Vagina (tissue), 2 donors: ENCODE measurements at regions not wholly inside any gene's neighbourhood (a gene's known extent, or its start where the extent isn't known, plus 50 kb on each side); places are given as distances from the start of the nearest gene placed in this dataset.

Experiments used
- DNase-seq, 2 donors: peaks; one replicate each; pipeline ENCODE4 v3.0.0-alpha.2; 2017; ENCODE audit errors: extremely low spot score in 2 of 2
- H3K27ac ChIP-seq: fragments of 200-600 bp; sonication (generic); one replicate; pipeline ENCODE4 v1.5.1; 2019
- H3K27me3 ChIP-seq: fragments of 200-600 bp; sonication (generic); one replicate; pipeline ENCODE4 v1.5.1; 2019
- H3K36me3 ChIP-seq, 2 donors: fragments of 200-600 bp; sonication (generic); one replicate each; pipeline ENCODE4 v1.5.1; 2017 to 2019
- H3K4me1 ChIP-seq: fragments of 200-600 bp; sonication (generic); one replicate; pipeline ENCODE4 v1.5.1; 2019
- H3K4me3 ChIP-seq, 2 donors: fragments of 200-600 bp; sonication (generic); 1 replicate in 1 of 2; 2 replicates in 1 of 2; pipeline ENCODE4 v1.5.1; 2016 to 2019
- H3K9me3 ChIP-seq: fragments of 200-600 bp; sonication (generic); one replicate; pipeline ENCODE4 v1.5.1; 2019
- CTCF ChIP-seq, 3 experiments: fragments of 450-650 bp in 2 of 3; fragments of 200-600 bp in 1 of 3; sonication (generic) in 1 of 3; IDR thresholded peaks; one replicate each; pipeline ENCODE4 v1.5.1; 2017 to 2019; ENCODE audit warnings: antibody characterized with exemption in 3 of 3, mild to moderate bottlenecking in 2 of 3, moderate library complexity in 2 of 3
- POLR2A ChIP-seq, 2 donors: fragments of 450-650 bp; IDR thresholded peaks; one replicate each; pipeline ENCODE4 v1.6.1; 2017; ENCODE audit warnings: antibody characterized with exemption in 2 of 2, mild to moderate bottlenecking in 2 of 2, moderate library complexity in 2 of 2
- POLR2AphosphoS5 ChIP-seq, 2 donors: sonication (generic); formaldehyde crosslinking; IDR thresholded peaks; one replicate each; pipeline ENCODE4 v1.9.0; 2017; ENCODE audit warnings: antibody characterized with exemption in 2 of 2, mild to moderate bottlenecking in 2 of 2, low read depth in 1 of 2; ENCODE audit not compliant: insufficient read depth in 1 of 2
- intact Hi-C: fragments of 100-400 bp; cut with DNase I; formaldehyde crosslinking; loops from one replicate; pipeline ENCODE4 v1.15.1; 2023

- Histone ChIP-seq H3K9me3 (no peaks in the 10 kb centered on the region), H3K36me3 (no peaks in the 10 kb centered on the region), H3K4me1 (peaks cover 6% of the 10 kb centered on the region), H3K27me3 (no peaks in the 10 kb centered on the region), H3K27ac (no peak overlapping the region), H3K4me3 (no peak overlapping the region)
- intact Hi-C loops, result no loop called here
- DNase-seq, result no peak
- TF ChIP-seq CTCF (IDR thresholded peaks at IDR 0.05), result no peak
- TF ChIP-seq POLR2AphosphoS5 (IDR thresholded peaks at IDR 0.05; ENCODE audit: insufficient read depth in 1 of 2, low read depth in 1 of 2), result no peak
- TF ChIP-seq POLR2A (IDR thresholded peaks at IDR 0.05), result no peak
Observed at GRCh38 chr14:98899441-98899840, 372.6 kb downstream of the BCL11B start.

- no peaks in the 10 kb centered on the region for H3K9me3 ChIP-seq
- H3K27me3 ChIP-seq, result no peaks in the 10 kb centered on the region
- H3K4me3 ChIP-seq, result no peak overlapping the region
- H3K27ac ChIP-seq, result no peak overlapping the region
- no peak for DNase-seq
- H3K4me1 ChIP-seq, result peaks cover 12% of the 10 kb centered on the region
- intact Hi-C loops, result no loop called here
- no peaks in the 10 kb centered on the region for H3K36me3 ChIP-seq
- TF ChIP-seq CTCF (IDR thresholded peaks at IDR 0.05) (no peak), POLR2A (IDR thresholded peaks at IDR 0.05) (no peak), POLR2AphosphoS5 (IDR thresholded peaks at IDR 0.05; ENCODE audit: insufficient read depth in 1 of 2, low read depth in 1 of 2) (no peak)
Observed at GRCh38 chr14:98900236-98900635, 371.8 kb downstream of the BCL11B start.

GRCh38 chr14:98900798-98901197 is 371.2 kb downstream of the BCL11B start:
- no peaks in the 10 kb centered on the region for H3K9me3 ChIP-seq
- no peaks in the 10 kb centered on the region for H3K36me3 ChIP-seq
- no peak overlapping the region for H3K4me3 ChIP-seq
- no peak overlapping the region for H3K27ac ChIP-seq
- TF ChIP-seq CTCF (IDR thresholded peaks at IDR 0.05) (no peak), POLR2A (IDR thresholded peaks at IDR 0.05) (no peak), POLR2AphosphoS5 (IDR thresholded peaks at IDR 0.05; ENCODE audit: insufficient read depth in 1 of 2, low read depth in 1 of 2) (no peak)
- intact Hi-C loops, result no loop called here
- DNase-seq, result no peak
- no peaks in the 10 kb centered on the region for H3K27me3 ChIP-seq
- peaks cover 15% of the 10 kb centered on the region for H3K4me1 ChIP-seq

GRCh38 chr14:98901511-98902205 is 370.3 kb downstream of the BCL11B start:
- TF ChIP-seq CTCF (IDR thresholded peaks at IDR 0.05), result no peak
- no peak for TF ChIP-seq POLR2A (IDR thresholded peaks at IDR 0.05)
- TF ChIP-seq POLR2AphosphoS5 (IDR thresholded peaks at IDR 0.05; ENCODE audit: insufficient read depth in 1 of 2, low read depth in 1 of 2), result no peak
- no peak for DNase-seq
- H3K4me3 ChIP-seq, result no peak overlapping the region
- H3K36me3 ChIP-seq, result no peaks in the 10 kb centered on the region
- no peaks in the 10 kb centered on the region for H3K27me3 ChIP-seq
- intact Hi-C loops, result no loop called here
- H3K9me3 ChIP-seq, result no peaks in the 10 kb centered on the region
- peaks cover 23% of the 10 kb centered on the region for H3K4me1 ChIP-seq
- H3K27ac ChIP-seq, result no peak overlapping the region

- H3K27ac ChIP-seq, result no peak overlapping the region
- intact Hi-C loops, result no loop called here
- TF ChIP-seq POLR2AphosphoS5 (IDR thresholded peaks at IDR 0.05; ENCODE audit: insufficient read depth in 1 of 2, low read depth in 1 of 2) (no peak), CTCF (IDR thresholded peaks at IDR 0.05) (no peak), POLR2A (IDR thresholded peaks at IDR 0.05) (no peak)
- H3K36me3 ChIP-seq, result no peaks in the 10 kb centered on the region
- H3K27me3 ChIP-seq, result no peaks in the 10 kb centered on the region
- H3K9me3 ChIP-seq, result no peaks in the 10 kb centered on the region
- peaks cover 37% of the 10 kb centered on the region for H3K4me1 ChIP-seq
- no peak for DNase-seq
- H3K4me3 ChIP-seq, result no peak overlapping the region
Observed at GRCh38 chr14:98903371-98903770, 368.6 kb downstream of the BCL11B start.
